Brain microvascular endothelial cell (primary cell): ENCODE measurements at regions not wholly inside any gene's neighbourhood (a gene's known extent, or its start where the extent isn't known, plus 50 kb on each side); places are given as distances from the start of the nearest gene placed in this dataset.

Source experiments
- DNase-seq: peaks from one replicate; pipeline ENCODE4 v3.0.0-alpha.2; 2020
- H3K27ac ChIP-seq: fragments of 250-450 bp; sonication (Bioruptor Pico); 2 replicates; pipeline ENCODE4 v1.5.1; 2020; ENCODE audit warnings: mild to moderate bottlenecking, moderate library complexity
- H3K27me3 ChIP-seq: fragments of 250-450 bp; sonication (Bioruptor Pico); replicated peaks from 2 replicates; pipeline ENCODE4 v1.5.1; 2020; ENCODE audit warnings: mild to moderate bottlenecking
- H3K36me3 ChIP-seq: fragments of 250-450 bp; sonication (Bioruptor Pico); replicated peaks from 2 replicates; pipeline ENCODE4 v1.5.1; 2020; ENCODE audit warnings: mild to moderate bottlenecking
- H3K4me3 ChIP-seq: 2 replicates; pipeline ENCODE4 v1.5.1; 2011; ENCODE audit warnings: low read depth, mild to moderate bottlenecking, control low read depth, low read length, moderate library complexity
- in situ Hi-C: cut with HindIII; loops from 2 replicates; pipeline ENCODE4 v1.10.0; 2017; ENCODE audit warnings: low sequenced_read_pairs, low pct_ligation_motif_present
- TF ChIP-seq, protein P1 (sequence below): IDR thresholded peaks from 2 replicates; pipeline ENCODE4 v1.5.1; 2011; ENCODE audit warnings: low read depth, mild to moderate bottlenecking, moderate library complexity, low read length, control low read depth, inconsistent platforms; ENCODE audit errors: missing control alignments

DNA sequence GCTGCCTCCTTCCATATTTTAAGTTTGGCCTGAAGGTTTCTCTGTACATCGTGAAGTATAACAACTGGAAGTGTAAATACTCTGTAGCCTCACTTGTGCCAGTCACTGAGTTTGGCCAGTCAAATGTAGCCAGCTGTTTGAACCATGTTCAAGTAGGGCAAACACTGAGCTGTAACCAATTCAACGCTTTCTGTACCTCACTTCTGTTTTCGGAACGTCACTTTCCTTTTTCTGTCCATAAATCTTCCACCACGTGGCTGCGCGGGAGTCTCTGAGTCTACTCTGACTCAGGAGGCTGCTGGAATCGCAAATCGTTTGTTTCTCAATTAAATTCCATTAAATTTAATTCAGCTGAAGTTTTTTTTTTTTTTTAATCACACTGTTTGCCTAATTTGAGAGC is 88.8 kb upstream of the RARB start:
- Histone ChIP-seq H3K4me3 (no peak overlapping the region), H3K36me3 (no peaks in the 10 kb centered on the region), H3K27me3 (no peaks in the 10 kb centered on the region), H3K27ac (no peak overlapping the region)
- TF ChIP-seq, protein P1, sequence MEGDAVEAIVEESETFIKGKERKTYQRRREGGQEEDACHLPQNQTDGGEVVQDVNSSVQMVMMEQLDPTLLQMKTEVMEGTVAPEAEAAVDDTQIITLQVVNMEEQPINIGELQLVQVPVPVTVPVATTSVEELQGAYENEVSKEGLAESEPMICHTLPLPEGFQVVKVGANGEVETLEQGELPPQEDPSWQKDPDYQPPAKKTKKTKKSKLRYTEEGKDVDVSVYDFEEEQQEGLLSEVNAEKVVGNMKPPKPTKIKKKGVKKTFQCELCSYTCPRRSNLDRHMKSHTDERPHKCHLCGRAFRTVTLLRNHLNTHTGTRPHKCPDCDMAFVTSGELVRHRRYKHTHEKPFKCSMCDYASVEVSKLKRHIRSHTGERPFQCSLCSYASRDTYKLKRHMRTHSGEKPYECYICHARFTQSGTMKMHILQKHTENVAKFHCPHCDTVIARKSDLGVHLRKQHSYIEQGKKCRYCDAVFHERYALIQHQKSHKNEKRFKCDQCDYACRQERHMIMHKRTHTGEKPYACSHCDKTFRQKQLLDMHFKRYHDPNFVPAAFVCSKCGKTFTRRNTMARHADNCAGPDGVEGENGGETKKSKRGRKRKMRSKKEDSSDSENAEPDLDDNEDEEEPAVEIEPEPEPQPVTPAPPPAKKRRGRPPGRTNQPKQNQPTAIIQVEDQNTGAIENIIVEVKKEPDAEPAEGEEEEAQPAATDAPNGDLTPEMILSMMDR = no peak
- no peak for DNase-seq
- in situ Hi-C loops = no loop called here

DNA sequence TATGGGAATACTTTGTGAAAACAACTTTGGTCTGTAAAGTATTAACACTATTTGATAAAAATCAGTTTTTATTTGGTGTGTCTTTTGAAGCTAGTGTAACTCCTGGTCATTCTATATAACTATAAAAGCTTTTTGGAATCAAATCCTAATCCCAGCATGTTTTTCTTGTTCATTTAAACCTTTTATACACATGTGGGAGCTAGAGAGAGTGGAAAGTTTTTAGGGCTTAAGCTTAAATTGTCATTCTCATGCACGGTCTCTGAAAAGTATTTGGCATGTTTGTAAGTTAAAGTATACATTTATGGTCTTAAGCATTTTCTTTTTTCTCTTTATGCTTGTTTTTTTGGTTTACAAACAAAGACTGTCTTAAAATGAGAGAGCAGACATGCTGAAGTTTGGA is 83.4 kb upstream of the RARB start:
- H3K36me3 ChIP-seq = no peaks in the 10 kb centered on the region
- H3K4me3 ChIP-seq = no peak overlapping the region
- no peak for DNase-seq
- in situ Hi-C loops = no loop called here
- no peak overlapping the region for H3K27ac ChIP-seq
- no peaks in the 10 kb centered on the region for H3K27me3 ChIP-seq
- TF ChIP-seq, protein P1 = no peak

DNA sequence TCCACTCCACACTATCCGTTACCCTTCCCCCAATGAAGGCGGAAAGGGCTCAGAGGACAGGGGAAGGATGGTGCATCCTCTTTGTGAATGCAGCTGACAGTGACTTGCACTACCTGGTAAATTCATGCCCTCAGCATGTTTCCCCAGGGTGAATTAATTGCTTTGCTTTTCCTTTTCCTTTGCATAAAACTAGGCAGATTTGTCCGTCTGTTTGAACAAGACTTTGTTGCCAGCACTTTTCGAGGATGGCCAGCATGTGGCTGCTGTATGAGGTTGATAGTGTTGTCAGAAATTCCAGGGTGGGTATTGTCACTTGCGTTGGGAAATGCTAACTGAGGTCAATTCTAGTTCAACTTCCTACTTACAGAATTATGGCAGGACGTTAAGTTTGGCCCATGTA is 79.0 kb upstream of the RARB start:
- DNase-seq = peak; percentile 4
- TF ChIP-seq, protein P1 = no peak
- no peak overlapping the region for H3K27ac ChIP-seq
- H3K4me3 ChIP-seq = no peak overlapping the region
- H3K27me3 ChIP-seq = no peaks in the 10 kb centered on the region
- no peaks in the 10 kb centered on the region for H3K36me3 ChIP-seq
- in situ Hi-C loops = no loop called here

DNA sequence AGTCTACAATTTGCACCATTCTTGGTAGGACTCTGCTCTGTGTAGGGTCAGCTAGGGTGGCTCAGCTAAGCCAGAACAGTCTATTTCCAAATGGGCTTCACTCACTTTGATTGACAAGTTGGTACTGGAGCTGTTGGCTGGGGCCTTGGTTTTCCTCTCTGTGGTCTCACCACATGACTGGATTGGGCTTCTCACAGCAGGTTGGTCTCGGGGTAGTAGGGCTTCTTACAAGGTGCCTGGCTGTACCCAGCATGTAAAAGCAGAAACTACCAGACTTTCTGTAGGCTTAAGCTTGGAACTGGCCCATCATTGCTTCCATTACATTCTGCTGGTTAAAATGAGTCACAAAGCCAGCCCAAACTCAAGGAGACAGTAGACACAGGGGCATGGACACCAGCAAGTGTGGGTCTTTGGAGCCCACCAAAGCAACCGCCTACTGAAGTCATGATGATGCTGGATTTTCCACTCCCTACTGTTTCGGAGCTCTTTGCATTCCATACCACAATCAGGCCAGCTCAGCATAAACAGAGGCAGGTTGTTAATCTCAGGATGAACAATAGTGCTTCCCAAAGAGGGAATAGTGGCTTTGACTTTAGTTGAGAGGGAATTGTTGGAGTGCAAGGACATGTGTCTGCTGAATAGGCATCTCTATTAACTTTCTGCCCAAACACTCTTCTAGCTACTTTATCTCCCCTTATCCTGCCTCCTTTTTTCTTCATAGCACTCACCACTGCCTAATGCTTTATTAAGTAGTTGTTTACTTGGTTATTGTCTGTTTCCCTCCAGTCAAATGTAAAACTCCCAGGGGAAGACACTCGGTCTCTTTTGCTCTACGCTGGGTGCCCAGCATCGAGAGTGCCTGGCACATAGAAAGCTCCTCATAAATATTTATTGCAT is 78.0 kb upstream of the RARB start:
- no peak for DNase-seq
- Histone ChIP-seq H3K27me3 (no peaks in the 10 kb centered on the region), H3K4me3 (no peak overlapping the region), H3K27ac (no peak overlapping the region), H3K36me3 (no peaks in the 10 kb centered on the region)
- TF ChIP-seq, protein P1 = no peak
- in situ Hi-C loops = no loop called here

DNA sequence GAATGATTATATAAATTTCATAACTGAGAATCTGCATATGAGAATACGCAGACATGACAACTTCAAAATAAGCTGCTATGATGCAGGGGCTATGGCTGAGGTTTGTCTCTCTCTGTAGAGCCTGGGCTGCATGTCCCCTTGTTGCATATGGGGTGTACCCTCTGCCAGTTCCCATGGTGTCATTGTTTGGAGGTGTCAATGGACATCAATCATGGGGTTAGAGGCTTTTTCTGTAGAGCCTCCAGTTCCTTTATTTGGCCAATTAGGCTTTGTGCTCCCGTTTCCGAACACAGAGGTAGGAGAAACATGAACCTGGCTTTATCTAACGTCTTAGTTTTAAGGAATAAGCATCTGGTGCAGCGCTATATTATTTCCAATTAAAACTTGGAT is 77.3 kb upstream of the RARB start:
- Histone ChIP-seq H3K27me3 (no peaks in the 10 kb centered on the region), H3K36me3 (no peaks in the 10 kb centered on the region), H3K4me3 (no peak overlapping the region), H3K27ac (no peak overlapping the region)
- TF ChIP-seq, protein P1 = no peak
- DNase-seq = no peak
- in situ Hi-C loops = no loop called here

DNA sequence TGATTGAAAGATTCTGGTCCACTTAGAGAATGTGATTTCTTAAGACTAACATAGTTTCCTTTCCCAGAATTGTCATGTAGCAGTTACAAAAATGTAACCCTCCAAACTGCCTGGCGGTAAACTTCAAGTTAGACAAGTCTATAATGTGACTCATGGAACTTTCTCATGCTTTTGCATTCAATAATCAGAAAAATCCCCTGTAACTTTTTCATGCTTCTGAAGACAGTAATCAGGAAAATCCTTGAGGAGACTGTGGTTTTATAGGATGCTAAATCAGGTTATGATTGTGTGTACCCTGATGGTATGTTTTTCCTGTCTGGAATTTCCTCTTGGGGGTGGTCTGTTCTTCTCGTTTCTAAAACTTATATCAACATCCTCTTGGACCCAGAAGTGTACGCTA is 74.0 kb upstream of the RARB start:
- in situ Hi-C loops = no loop called here
- Histone ChIP-seq H3K36me3 (no peaks in the 10 kb centered on the region), H3K27ac (no peak overlapping the region), H3K4me3 (no peak overlapping the region), H3K27me3 (no peaks in the 10 kb centered on the region)
- TF ChIP-seq, protein P1 = no peak
- DNase-seq = peak; percentile 49
